ENCODE measurements at regions not wholly inside any gene's neighbourhood (a gene's known extent, or its start where the extent isn't known, plus 50 kb on each side); places are given as distances from the start of the nearest gene placed in this dataset.

DNA sequence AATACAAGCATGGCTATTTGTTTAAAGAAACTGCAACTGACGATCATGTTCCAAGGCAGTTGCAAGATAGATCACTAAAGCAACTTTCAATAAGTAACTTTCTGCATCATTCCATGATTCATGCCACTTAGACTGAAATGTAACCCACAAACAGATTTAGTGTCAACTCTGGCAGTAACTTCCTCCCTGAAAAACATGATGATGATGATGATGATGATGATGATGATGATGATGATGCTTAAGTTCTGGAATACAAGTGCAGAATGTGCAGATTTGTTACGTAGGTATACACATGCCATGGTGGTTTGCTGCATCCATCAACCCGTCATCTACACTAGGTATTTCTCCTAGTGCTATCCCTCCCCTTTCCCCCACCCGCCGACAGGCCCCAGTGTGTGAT is 754.7 kb downstream of the INHBA start:
- Histone ChIP-seq H3K9me3 (no peaks in the 10 kb centered on the region), H3K36me3 (no peaks in the 10 kb centered on the region), H3K27me3 (no peaks in the 10 kb centered on the region), H3K27ac (no peak overlapping the region), H3K4me1 (ENCODE audit: control insufficient read depth in 1 of 2, insufficient read depth in 1 of 2, low read depth in 1 of 2, low read length in 1 of 2) (no peaks in the 10 kb centered on the region), H3K4me3 (ENCODE audit: low read depth in 1 of 2, low read length in 1 of 2) (no peak overlapping the region)
- TF ChIP-seq, protein P1, sequence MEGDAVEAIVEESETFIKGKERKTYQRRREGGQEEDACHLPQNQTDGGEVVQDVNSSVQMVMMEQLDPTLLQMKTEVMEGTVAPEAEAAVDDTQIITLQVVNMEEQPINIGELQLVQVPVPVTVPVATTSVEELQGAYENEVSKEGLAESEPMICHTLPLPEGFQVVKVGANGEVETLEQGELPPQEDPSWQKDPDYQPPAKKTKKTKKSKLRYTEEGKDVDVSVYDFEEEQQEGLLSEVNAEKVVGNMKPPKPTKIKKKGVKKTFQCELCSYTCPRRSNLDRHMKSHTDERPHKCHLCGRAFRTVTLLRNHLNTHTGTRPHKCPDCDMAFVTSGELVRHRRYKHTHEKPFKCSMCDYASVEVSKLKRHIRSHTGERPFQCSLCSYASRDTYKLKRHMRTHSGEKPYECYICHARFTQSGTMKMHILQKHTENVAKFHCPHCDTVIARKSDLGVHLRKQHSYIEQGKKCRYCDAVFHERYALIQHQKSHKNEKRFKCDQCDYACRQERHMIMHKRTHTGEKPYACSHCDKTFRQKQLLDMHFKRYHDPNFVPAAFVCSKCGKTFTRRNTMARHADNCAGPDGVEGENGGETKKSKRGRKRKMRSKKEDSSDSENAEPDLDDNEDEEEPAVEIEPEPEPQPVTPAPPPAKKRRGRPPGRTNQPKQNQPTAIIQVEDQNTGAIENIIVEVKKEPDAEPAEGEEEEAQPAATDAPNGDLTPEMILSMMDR (IDR thresholded peaks at IDR 0.05) = no peak

DNA sequence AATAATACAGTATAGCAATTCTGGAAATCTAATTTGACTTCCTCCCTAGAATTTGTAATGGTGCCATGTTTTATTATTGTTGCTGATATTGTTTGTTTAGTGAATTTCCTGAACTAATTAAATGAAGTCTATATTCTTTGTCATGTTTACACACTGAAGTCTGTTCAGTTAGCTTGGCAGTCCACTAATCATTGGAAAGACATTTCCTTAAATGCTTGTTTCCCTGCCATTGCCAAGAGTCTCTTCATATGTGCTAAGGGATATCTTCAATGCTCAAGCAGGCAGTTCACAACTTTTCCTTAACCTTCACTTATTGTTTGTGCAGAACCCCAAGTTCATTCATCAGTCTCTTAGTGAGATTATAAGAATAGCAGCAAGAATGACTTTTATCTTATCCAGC is 755.3 kb downstream of the INHBA start:
- no peaks in the 10 kb centered on the region for H3K4me1 ChIP-seq (ENCODE audit: control insufficient read depth in 1 of 2, insufficient read depth in 1 of 2, low read depth in 1 of 2, low read length in 1 of 2)
- H3K27ac ChIP-seq = no peak overlapping the region
- H3K36me3 ChIP-seq = no peaks in the 10 kb centered on the region
- no peaks in the 10 kb centered on the region for H3K27me3 ChIP-seq
- TF ChIP-seq, protein P1 (IDR thresholded peaks at IDR 0.05) = no peak
- H3K9me3 ChIP-seq = no peaks in the 10 kb centered on the region
- H3K4me3 ChIP-seq (ENCODE audit: low read depth in 1 of 2, low read length in 1 of 2) = no peak overlapping the region

DNA sequence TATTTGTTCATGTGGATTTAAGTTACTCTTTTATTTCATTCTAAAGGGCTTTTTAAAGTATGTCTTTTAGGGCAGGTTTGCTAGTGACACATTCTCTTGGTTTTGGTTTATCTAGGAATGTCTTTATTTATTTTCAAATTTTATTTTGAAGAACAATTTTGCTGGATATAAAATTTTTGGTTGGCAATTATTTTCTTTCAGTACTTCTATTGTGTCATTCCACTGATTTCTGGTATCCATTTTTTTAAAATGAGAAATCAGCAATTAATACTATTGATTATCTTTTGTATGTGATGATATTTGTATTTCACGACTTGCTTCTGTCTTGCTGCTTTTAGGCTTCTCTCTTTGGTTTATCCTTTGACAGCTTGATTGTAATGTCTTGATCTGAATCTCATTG is 756.3 kb downstream of the INHBA start:
- Histone ChIP-seq H3K36me3 (no peaks in the 10 kb centered on the region), H3K27me3 (no peaks in the 10 kb centered on the region), H3K27ac (no peak overlapping the region), H3K4me3 (ENCODE audit: low read depth in 1 of 2, low read length in 1 of 2) (no peak overlapping the region), H3K9me3 (no peaks in the 10 kb centered on the region), H3K4me1 (ENCODE audit: control insufficient read depth in 1 of 2, insufficient read depth in 1 of 2, low read depth in 1 of 2, low read length in 1 of 2) (no peaks in the 10 kb centered on the region)
- TF ChIP-seq, protein P1 (IDR thresholded peaks at IDR 0.05) = no peak

DNA sequence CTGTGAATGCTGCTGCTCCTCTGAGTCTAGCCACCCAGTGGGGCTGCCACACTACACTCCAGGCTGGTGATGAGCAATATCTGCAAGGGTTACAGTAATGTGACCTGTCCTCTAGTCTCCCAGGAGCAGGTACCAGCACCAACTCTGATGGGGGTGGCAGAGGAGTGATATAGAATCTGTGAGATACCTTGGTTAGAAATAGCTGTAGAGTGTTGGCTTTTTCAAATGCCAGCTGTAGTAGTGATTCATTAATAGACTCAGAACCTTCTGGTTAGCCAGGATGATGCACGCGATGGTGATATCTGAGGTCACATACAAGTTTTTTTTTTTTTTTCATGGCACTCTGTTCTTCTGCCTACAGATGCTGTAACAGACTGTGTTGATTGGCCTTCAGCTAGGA is 757.1 kb downstream of the INHBA start:
- H3K27ac ChIP-seq = no peak overlapping the region
- H3K27me3 ChIP-seq = no peaks in the 10 kb centered on the region
- no peaks in the 10 kb centered on the region for H3K4me1 ChIP-seq (ENCODE audit: control insufficient read depth in 1 of 2, insufficient read depth in 1 of 2, low read depth in 1 of 2, low read length in 1 of 2)
- TF ChIP-seq, protein P1 (IDR thresholded peaks at IDR 0.05) = no peak
- no peak overlapping the region for H3K4me3 ChIP-seq (ENCODE audit: low read depth in 1 of 2, low read length in 1 of 2)
- H3K36me3 ChIP-seq = no peaks in the 10 kb centered on the region
- no peaks in the 10 kb centered on the region for H3K9me3 ChIP-seq

DNA sequence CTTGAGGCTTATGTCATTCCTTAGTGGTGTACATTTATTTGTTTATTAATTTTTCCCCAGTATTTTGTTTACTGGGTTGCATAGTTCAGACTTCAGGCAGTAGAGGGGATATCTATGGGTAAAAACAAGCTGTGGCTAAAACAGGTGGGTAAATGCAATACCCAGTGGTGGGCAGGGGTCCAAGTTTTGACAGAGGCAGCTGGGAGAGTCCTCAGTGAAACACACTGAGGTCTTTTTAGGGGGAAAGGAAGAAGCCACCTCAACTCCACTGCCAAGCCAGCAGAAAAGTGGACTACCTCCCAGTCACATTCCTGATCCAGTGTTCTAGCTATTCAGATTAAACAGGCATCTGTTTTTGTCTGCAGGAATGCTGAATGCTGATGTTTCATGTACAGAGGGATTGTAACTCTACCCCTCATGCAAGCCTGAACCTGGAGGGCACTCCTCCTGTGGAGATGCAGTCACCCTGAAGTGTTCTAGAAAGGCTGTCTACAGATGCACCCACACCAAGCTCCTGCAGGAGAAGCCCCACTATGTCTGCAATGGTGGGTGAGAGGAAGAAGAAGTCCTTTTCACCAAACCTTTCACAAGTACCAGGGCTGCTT is 757.8 kb downstream of the INHBA start:
- Histone ChIP-seq H3K27me3 (no peaks in the 10 kb centered on the region), H3K27ac (no peak overlapping the region), H3K4me3 (ENCODE audit: low read depth in 1 of 2, low read length in 1 of 2) (no peak overlapping the region), H3K4me1 (ENCODE audit: control insufficient read depth in 1 of 2, insufficient read depth in 1 of 2, low read depth in 1 of 2, low read length in 1 of 2) (no peaks in the 10 kb centered on the region), H3K9me3 (no peaks in the 10 kb centered on the region), H3K36me3 (no peaks in the 10 kb centered on the region)
- TF ChIP-seq, protein P1 (IDR thresholded peaks at IDR 0.05) = no peak

DNA sequence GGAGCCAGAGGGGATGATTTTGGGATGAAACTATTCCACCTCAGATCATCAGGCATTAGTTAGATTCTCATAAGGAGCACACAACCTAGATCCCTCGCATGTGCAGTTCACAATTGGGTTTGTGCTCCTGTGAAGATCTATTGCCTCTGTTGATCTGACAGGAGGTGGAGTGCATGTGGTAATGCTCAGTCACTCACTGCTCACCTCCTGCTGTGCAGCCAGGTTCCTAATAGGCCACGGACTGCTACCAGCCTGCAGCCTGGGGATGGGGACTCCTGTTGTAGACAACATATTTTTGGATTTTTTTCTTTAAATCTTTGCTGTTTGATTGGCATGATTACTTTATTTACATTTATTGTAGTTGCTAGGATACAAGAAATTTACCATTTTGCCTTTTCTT is 765.0 kb downstream of the INHBA start:
- H3K4me3 ChIP-seq (ENCODE audit: low read depth in 1 of 2, low read length in 1 of 2) = no peak overlapping the region
- H3K27me3 ChIP-seq = no peaks in the 10 kb centered on the region
- no peaks in the 10 kb centered on the region for H3K36me3 ChIP-seq

More for the DNA sequence above, 765.0 kb downstream of the INHBA start:
- no peaks in the 10 kb centered on the region for H3K4me1 ChIP-seq (ENCODE audit: control insufficient read depth in 1 of 2, insufficient read depth in 1 of 2, low read depth in 1 of 2, low read length in 1 of 2)
- TF ChIP-seq, protein P1 (IDR thresholded peaks at IDR 0.05) = no peak
- no peak overlapping the region for H3K27ac ChIP-seq
- H3K9me3 ChIP-seq = no peaks in the 10 kb centered on the region
